HG03442 (cell line): ENCODE measurements at regions not wholly inside any gene's neighbourhood (a gene's known extent, or its start where the extent isn't known, plus 50 kb on each side); places are given as distances from the start of the nearest gene placed in this dataset.
"Not testable (repeated sequence)": the region's sequence is repeated elsewhere in the genome, so short reads cannot be mapped to it uniquely, and the experiment has no call there.

Experiments used
- ATAC-seq: cut with Tn5 transposase; IDR thresholded peaks from one replicate; pipeline ENCODE4 v1.9.1; 2021; ENCODE audit warnings: mild to moderate bottlenecking, moderate library complexity; ENCODE audit not compliant: unreplicated experiment

- not testable (repeated sequence) for ATAC-seq
These were observed 223.7 kb upstream of the ANKRD20A1 start for GRCh38 chr9:67635067-67635466.

- peak; percentile 54 for ATAC-seq
These were observed 246.8 kb upstream of the ANKRD20A1 start for GRCh38 chr9:67611900-67612299.

GRCh38 chr9:67609872-67610271 is 248.9 kb upstream of the ANKRD20A1 start:
- ATAC-seq: not testable (repeated sequence)

GRCh38 chr9:67609435-67609834 is 249.3 kb upstream of the ANKRD20A1 start:
- not testable (repeated sequence) for ATAC-seq

GRCh38 chr9:67605113-67605512 is 253.6 kb upstream of the ANKRD20A1 start:
- ATAC-seq: not testable (repeated sequence)

- not testable (repeated sequence) for ATAC-seq
These were observed 255.1 kb upstream of the ANKRD20A1 start for GRCh38 chr9:67603609-67604008.

GRCh38 chr9:67592424-67592823 is 266.3 kb upstream of the ANKRD20A1 start:
- not testable (repeated sequence) for ATAC-seq

- ATAC-seq: not testable (repeated sequence)
These were observed 302.9 kb upstream of the ANKRD20A1 start for GRCh38 chr9:67555874-67556273.

- not testable (repeated sequence) for ATAC-seq
These were observed 308.7 kb upstream of the ANKRD20A1 start for GRCh38 chr9:67550044-67550443.

GRCh38 chr9:67529834-67530233 is 328.9 kb upstream of the ANKRD20A1 start:
- ATAC-seq: not testable (repeated sequence)

- ATAC-seq: not testable (repeated sequence)
These were observed 341.8 kb upstream of the ANKRD20A1 start for GRCh38 chr9:67516938-67517337.

GRCh38 chr9:67514587-67514986 is 344.1 kb upstream of the ANKRD20A1 start:
- ATAC-seq: not testable (repeated sequence)

- not testable (repeated sequence) for ATAC-seq
These were observed 354.9 kb upstream of the ANKRD20A1 start for GRCh38 chr9:67503728-67504369.

GRCh38 chr9:67492028-67492427 is 366.7 kb upstream of the ANKRD20A1 start:
- ATAC-seq: not testable (repeated sequence)

GRCh38 chr9:67477465-67477864 is 381.3 kb upstream of the ANKRD20A1 start:
- ATAC-seq: peak; percentile 85

- not testable (repeated sequence) for ATAC-seq
These were observed 388.0 kb upstream of the ANKRD20A1 start for GRCh38 chr9:67470739-67471138.

GRCh38 chr9:67468326-67468725 is 390.4 kb upstream of the ANKRD20A1 start:
- ATAC-seq: peak; percentile 63

- not testable (repeated sequence) for ATAC-seq
These were observed 396.7 kb upstream of the ANKRD20A1 start for GRCh38 chr9:67461796-67462757.

GRCh38 chr9:67452941-67453340 is 405.8 kb upstream of the ANKRD20A1 start:
- ATAC-seq: not testable (repeated sequence)

GRCh38 chr9:67442313-67442712 is 416.4 kb upstream of the ANKRD20A1 start:
- ATAC-seq: not testable (repeated sequence)

- ATAC-seq: not testable (repeated sequence)
These were observed 421.7 kb upstream of the ANKRD20A1 start for GRCh38 chr9:67437011-67437410.

- ATAC-seq: not testable (repeated sequence)
These were observed 432.5 kb upstream of the SPATA31A3 start for GRCh38 chr9:67424881-67425280.
